ENCODE measurements at regions not wholly inside any gene's neighbourhood (a gene's known extent, or its start where the extent isn't known, plus 50 kb on each side); places are given as distances from the start of the nearest gene placed in this dataset.

- TF ChIP-seq CTCF (conservative IDR thresholded peaks at IDR 0.05), result no peak
- no peak for TF ChIP-seq ZFX (IDR thresholded peaks at IDR 0.05)
Observed at GRCh38 chr20:58011106-58011946, 217.1 kb downstream of the ANKRD60 start.
